Stimulated activated memory B cell treated with anti-CD40 and anti-IgM and Interleukin-4, amounts not matched to agents 10 μg/mL and 1 μg/mL and 100 μg/mL, for 72 hours (primary cell): ENCODE measurements at regions not wholly inside any gene's neighbourhood (a gene's known extent, or its start where the extent isn't known, plus 50 kb on each side); places are given as distances from the start of the nearest gene placed in this dataset.
"Not testable (repeated sequence)": the region's sequence is repeated elsewhere in the genome, so short reads cannot be mapped to it uniquely, and the experiment has no call there.

Experiments used
- ATAC-seq: fragments of 150-1000 bp; cut with Tn5 transposase; 2 replicates; pipeline ENCODE4 v1.10.0; 2021
- H3K27ac Mint-ChIP-seq: one replicate; pipeline ENCODE4 v1.8.0; 2022; ENCODE audit warnings: mild to moderate bottlenecking, mixed read lengths
- H3K27me3 Mint-ChIP-seq: one replicate; pipeline ENCODE4 v1.8.0; 2022; ENCODE audit warnings: mixed read lengths
- H3K36me3 Mint-ChIP-seq: one replicate; pipeline ENCODE4 v1.8.0; 2022; ENCODE audit warnings: mixed read lengths
- H3K4me1 Mint-ChIP-seq: one replicate; pipeline ENCODE4 v1.8.0; 2022; ENCODE audit warnings: mixed read lengths
- H3K4me3 Mint-ChIP-seq: one replicate; pipeline ENCODE4 v1.8.0; 2022; ENCODE audit warnings: mild to moderate bottlenecking, moderate library complexity, mixed read lengths
- H3K9me3 Mint-ChIP-seq: one replicate; pipeline ENCODE4 v1.8.0; 2022; ENCODE audit warnings: mixed read lengths

- Mint-ChIP-seq H3K27me3 (no peaks in the 10 kb centered on the region), H3K4me3 (no peak overlapping the region), H3K4me1 (no peaks in the 10 kb centered on the region)
These were observed 335.1 kb upstream of the API5 start for GRCh38 chr11:42976636-42977217.

GRCh38 chr11:42992594-42992993, 319.2 kb upstream of the API5 start:
- H3K4me3 Mint-ChIP-seq, result no peak overlapping the region
- H3K9me3 Mint-ChIP-seq, result peaks cover 2% of the 10 kb centered on the region
- H3K36me3 Mint-ChIP-seq, result no peaks in the 10 kb centered on the region
- H3K27me3 Mint-ChIP-seq, result no peaks in the 10 kb centered on the region
- no peak for ATAC-seq
- H3K27ac Mint-ChIP-seq, result no peak overlapping the region
- no peaks in the 10 kb centered on the region for H3K4me1 Mint-ChIP-seq

More at GRCh38 chr11:42976636-42977217, 335.1 kb upstream of the API5 start:
- Mint-ChIP-seq H3K36me3 (no peaks in the 10 kb centered on the region), H3K9me3 (no peaks in the 10 kb centered on the region), H3K27ac (no peak overlapping the region)
- ATAC-seq, result no peak

- H3K4me3 Mint-ChIP-seq, result no peak overlapping the region
- ATAC-seq, result no peak
- H3K27me3 Mint-ChIP-seq, result no peaks in the 10 kb centered on the region
- H3K36me3 Mint-ChIP-seq, result no peaks in the 10 kb centered on the region
- H3K27ac Mint-ChIP-seq, result no peak overlapping the region
- peaks cover 2% of the 10 kb centered on the region for H3K9me3 Mint-ChIP-seq
- H3K4me1 Mint-ChIP-seq, result no peaks in the 10 kb centered on the region
These were observed 315.1 kb upstream of the API5 start for GRCh38 chr11:42996421-42997307.

GRCh38 chr11:43004879-43005278, 306.9 kb upstream of the API5 start:
- ATAC-seq, H3K36me3 Mint-ChIP-seq, H3K4me3 Mint-ChIP-seq, H3K4me1 Mint-ChIP-seq, H3K27me3 Mint-ChIP-seq, H3K27ac Mint-ChIP-seq: not testable (repeated sequence)
- peaks cover 16% of the 10 kb centered on the region for H3K9me3 Mint-ChIP-seq

GRCh38 chr11:43010042-43010441, 301.8 kb upstream of the API5 start:
- H3K9me3 Mint-ChIP-seq, result peaks cover 13% of the 10 kb centered on the region
- no peaks in the 10 kb centered on the region for H3K27me3 Mint-ChIP-seq
- no peak for ATAC-seq
- no peak overlapping the region for H3K27ac Mint-ChIP-seq
- no peak overlapping the region for H3K4me3 Mint-ChIP-seq
- H3K4me1 Mint-ChIP-seq, result no peaks in the 10 kb centered on the region
- H3K36me3 Mint-ChIP-seq, result no peaks in the 10 kb centered on the region

GRCh38 chr11:43012606-43013005, 299.2 kb upstream of the API5 start:
- Mint-ChIP-seq H3K9me3 (peaks cover 17% of the 10 kb centered on the region), H3K4me3 (no peak overlapping the region), H3K27me3 (no peaks in the 10 kb centered on the region), H3K27ac (no peak overlapping the region), H3K36me3 (no peaks in the 10 kb centered on the region), H3K4me1 (no peaks in the 10 kb centered on the region)
- no peak for ATAC-seq

GRCh38 chr11:43021466-43021865, 290.3 kb upstream of the API5 start:
- Mint-ChIP-seq H3K36me3 (no peaks in the 10 kb centered on the region), H3K4me1 (no peaks in the 10 kb centered on the region), H3K27ac (no peak overlapping the region), H3K9me3 (peaks cover 12% of the 10 kb centered on the region), H3K4me3 (no peak overlapping the region), H3K27me3 (no peaks in the 10 kb centered on the region)
- ATAC-seq, result no peak

- no peaks in the 10 kb centered on the region for H3K36me3 Mint-ChIP-seq
- H3K27ac Mint-ChIP-seq, result no peak overlapping the region
- ATAC-seq, result no peak
- no peak overlapping the region for H3K4me3 Mint-ChIP-seq
- no peaks in the 10 kb centered on the region for H3K4me1 Mint-ChIP-seq
- peaks cover 1% of the 10 kb centered on the region for H3K9me3 Mint-ChIP-seq
- no peaks in the 10 kb centered on the region for H3K27me3 Mint-ChIP-seq
These were observed 277.5 kb upstream of the API5 start for GRCh38 chr11:43034341-43034740.

GRCh38 chr11:43035086-43035485, 276.7 kb upstream of the API5 start:
- peaks cover 3% of the 10 kb centered on the region for H3K9me3 Mint-ChIP-seq

GRCh38 chr11:43053638-43054412, 258.0 kb upstream of the API5 start:
- Mint-ChIP-seq H3K36me3 (no peaks in the 10 kb centered on the region), H3K27me3 (no peaks in the 10 kb centered on the region), H3K4me1 (no peaks in the 10 kb centered on the region), H3K9me3 (no peaks in the 10 kb centered on the region), H3K4me3 (no peak overlapping the region), H3K27ac (no peak overlapping the region)
- ATAC-seq, result no peak

More at GRCh38 chr11:43035086-43035485, 276.7 kb upstream of the API5 start:
- Mint-ChIP-seq H3K27ac (no peak overlapping the region), H3K36me3 (no peaks in the 10 kb centered on the region), H3K27me3 (no peaks in the 10 kb centered on the region), H3K4me1 (no peaks in the 10 kb centered on the region), H3K4me3 (no peak overlapping the region)
- no peak for ATAC-seq

- H3K4me3 Mint-ChIP-seq, result no peak overlapping the region
- H3K27me3 Mint-ChIP-seq, result no peaks in the 10 kb centered on the region
- no peaks in the 10 kb centered on the region for H3K36me3 Mint-ChIP-seq
- H3K4me1 Mint-ChIP-seq, result no peaks in the 10 kb centered on the region
- peaks cover 4% of the 10 kb centered on the region for H3K9me3 Mint-ChIP-seq
- no peak overlapping the region for H3K27ac Mint-ChIP-seq
- no peak for ATAC-seq
These were observed 244.1 kb upstream of the API5 start for GRCh38 chr11:43067681-43068080.

- no peak for ATAC-seq
- H3K27ac Mint-ChIP-seq, result no peak overlapping the region
- H3K4me3 Mint-ChIP-seq, result no peak overlapping the region
- H3K36me3 Mint-ChIP-seq, result no peaks in the 10 kb centered on the region
- no peaks in the 10 kb centered on the region for H3K4me1 Mint-ChIP-seq
- H3K27me3 Mint-ChIP-seq, result no peaks in the 10 kb centered on the region
- H3K9me3 Mint-ChIP-seq, result peaks cover 4% of the 10 kb centered on the region
These were observed 240.5 kb upstream of the API5 start for GRCh38 chr11:43071338-43071737.

GRCh38 chr11:43072096-43072495, 239.7 kb upstream of the API5 start:
- no peaks in the 10 kb centered on the region for H3K36me3 Mint-ChIP-seq
- no peaks in the 10 kb centered on the region for H3K27me3 Mint-ChIP-seq
- H3K4me3 Mint-ChIP-seq, result no peak overlapping the region
- H3K9me3 Mint-ChIP-seq, result peaks cover 4% of the 10 kb centered on the region
- no peak for ATAC-seq
- no peaks in the 10 kb centered on the region for H3K4me1 Mint-ChIP-seq
- no peak overlapping the region for H3K27ac Mint-ChIP-seq

- H3K4me1 Mint-ChIP-seq, result no peaks in the 10 kb centered on the region
- no peak overlapping the region for H3K4me3 Mint-ChIP-seq
- H3K36me3 Mint-ChIP-seq, result no peaks in the 10 kb centered on the region
- H3K27ac Mint-ChIP-seq, result no peak overlapping the region
- H3K27me3 Mint-ChIP-seq, result no peaks in the 10 kb centered on the region
- H3K9me3 Mint-ChIP-seq, result no peaks in the 10 kb centered on the region
- no peak for ATAC-seq
These were observed 238.9 kb upstream of the API5 start for GRCh38 chr11:43072911-43073310.

GRCh38 chr11:43074810-43075209, 237.0 kb upstream of the API5 start:
- no peak for ATAC-seq
- H3K4me3 Mint-ChIP-seq, result no peak overlapping the region
- H3K9me3 Mint-ChIP-seq, result no peaks in the 10 kb centered on the region
- H3K27me3 Mint-ChIP-seq, result no peaks in the 10 kb centered on the region
- H3K4me1 Mint-ChIP-seq, result no peaks in the 10 kb centered on the region
- no peaks in the 10 kb centered on the region for H3K36me3 Mint-ChIP-seq
- no peak overlapping the region for H3K27ac Mint-ChIP-seq
